Superior temporal gyrus (tissue), 1 donor: ENCODE measurements at regions not wholly inside any gene's neighbourhood (a gene's known extent, or its start where the extent isn't known, plus 50 kb on each side); places are given as distances from the start of the nearest gene placed in this dataset.

Experiments
- DNase-seq: peaks from one replicate; pipeline ENCODE4 v3.0.0-alpha.2; 2016; ENCODE audit errors: extremely low spot score

DNA sequence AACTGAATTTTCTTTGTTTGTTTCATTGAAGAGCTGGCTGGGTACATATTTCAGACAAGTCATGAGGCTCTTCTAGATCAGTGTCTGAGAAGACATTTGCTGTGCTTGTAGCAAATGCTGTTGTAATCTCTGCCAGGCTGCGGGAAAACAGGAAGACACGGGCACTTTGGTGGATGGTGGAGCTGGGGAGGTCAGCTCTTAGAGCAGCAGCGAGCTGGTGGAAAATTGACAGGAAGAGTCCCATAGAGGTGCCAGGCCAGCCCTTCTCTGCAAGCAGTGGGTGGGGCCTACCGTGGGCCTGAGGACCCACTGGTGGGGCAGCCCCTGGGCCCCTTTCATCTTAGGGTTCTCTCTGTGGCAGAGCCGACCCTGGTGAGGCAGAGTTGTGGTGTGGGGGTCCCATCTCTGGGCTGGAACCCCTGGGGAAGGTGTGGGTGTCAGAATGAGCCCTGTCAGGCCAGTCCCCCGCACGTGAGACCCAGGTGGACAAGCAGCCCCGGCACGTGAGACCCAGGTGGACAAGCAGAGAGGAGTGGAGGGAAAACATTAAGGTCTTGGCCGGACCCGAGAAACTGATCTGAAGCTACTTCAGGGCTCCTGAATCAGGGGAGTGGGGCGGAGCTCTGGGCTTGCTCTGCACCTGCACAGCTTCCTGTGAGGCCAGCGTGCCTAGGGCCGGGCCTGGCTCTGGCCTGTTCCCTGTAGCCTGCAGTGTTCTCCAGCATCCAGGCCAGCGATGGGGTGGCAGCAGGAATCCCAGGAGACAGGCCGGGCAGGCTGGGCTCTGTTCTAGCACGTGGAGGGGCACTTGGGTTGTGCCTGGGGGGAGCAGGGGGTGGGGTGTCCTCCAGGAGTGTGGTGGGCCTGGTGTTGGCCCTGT, 273.5 kb upstream of the HDAC4 start:
- no peak for DNase-seq

- DNase-seq = no peak
Observed at GRCh38 chr2:239673641-239674040, 272.8 kb upstream of the HDAC4 start.

DNA sequence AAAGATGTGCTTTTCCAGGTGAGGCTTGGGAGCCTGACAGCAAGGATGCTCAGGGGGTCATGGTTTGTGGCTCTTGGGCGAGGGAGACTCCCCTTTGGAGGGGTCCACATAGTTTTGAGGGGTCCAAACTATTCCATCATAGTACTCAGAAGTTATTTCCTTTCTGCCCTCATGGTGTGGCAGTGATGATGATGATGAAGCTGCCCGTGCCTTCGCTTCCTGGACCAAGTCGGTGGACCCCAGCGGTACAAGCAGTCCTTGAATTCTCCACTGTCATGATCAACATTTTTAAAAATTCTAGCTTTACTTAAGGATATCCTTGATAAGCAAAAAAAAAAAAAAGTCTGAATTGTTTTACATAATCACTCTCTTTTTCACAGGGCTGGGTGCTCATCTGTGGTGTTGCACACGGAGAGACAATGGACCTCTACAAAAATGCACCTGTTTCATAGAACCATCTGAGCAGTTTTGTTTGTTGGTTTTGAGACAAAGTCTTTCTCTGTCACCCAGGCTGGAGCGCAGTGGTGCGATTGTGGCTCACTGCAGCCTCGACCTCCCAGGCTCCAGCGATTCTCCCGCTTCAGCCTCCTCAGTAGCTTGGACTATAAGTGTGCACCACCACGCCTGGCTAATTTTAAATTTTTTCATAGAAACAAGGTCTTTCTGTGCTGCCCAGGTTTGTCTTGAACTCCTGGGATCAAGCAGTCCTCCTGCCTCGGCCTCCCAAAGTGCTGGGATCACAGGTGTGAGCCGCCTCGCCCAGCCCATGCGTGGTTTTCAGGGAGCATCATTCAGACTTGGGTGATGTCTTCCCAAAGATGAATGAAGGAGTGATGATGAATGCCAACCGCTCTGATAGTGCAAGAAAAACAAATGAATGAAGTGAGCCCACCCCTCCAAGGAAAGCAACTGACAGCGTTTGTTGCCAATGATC, 271.4 kb upstream of the HDAC4 start:
- no peak for DNase-seq

DNA sequence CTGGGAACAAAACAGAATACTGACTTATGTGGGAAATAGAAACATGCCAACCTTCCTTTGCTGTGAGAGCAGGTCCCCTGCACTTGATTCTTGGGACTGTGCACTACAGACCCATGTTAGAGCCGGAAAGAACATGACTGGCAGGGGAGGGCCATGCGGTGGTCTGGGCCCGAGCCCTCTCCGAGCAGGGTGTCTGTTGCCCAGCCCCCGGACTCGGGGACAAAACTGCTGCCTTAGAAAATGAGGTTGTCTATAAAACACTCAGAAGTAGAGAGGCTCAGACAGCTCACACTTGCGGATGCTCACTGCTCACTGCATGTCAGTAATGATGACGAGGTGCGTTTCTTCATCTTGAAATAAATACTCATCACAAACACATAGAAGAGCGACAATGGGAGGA, 270.7 kb upstream of the HDAC4 start:
- DNase-seq = no peak

DNA sequence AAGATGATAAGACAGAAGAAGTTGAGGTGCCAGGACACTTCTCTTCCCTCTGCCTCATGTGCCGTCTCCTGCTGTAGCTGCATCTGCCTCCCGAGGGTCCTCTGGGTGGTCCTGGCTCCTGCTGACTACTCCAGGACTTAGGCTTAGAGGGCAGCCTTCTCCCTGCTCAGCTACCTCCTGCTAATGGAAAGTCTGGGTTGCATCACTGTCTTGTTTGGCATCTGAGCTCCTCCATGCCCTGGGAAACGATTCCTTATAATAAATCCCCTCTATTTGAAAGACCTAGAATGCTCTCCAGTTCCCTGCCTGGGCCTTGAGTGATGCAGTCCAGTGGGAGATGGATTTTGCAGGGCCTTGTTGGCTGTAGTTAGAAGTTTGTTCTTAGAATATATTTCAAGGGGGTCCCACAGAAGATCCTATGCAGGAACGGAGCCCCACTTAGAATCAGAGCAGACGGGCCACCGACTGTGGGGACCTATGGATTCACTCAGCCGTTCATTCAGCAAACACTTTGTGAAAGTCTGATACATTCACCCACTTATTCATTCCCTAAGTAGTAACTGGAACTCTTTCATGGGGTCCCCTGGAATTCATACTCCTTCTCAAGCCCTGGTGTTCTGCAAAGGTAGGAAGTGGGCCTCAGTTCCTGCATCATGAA, 269.8 kb upstream of the HDAC4 start:
- DNase-seq = no peak

- no peak for DNase-seq
Observed at GRCh38 chr2:239669899-239670460, 269.2 kb upstream of the HDAC4 start.

GRCh38 chr2:239669181-239669898, 268.5 kb upstream of the HDAC4 start:
- no peak for DNase-seq

DNA sequence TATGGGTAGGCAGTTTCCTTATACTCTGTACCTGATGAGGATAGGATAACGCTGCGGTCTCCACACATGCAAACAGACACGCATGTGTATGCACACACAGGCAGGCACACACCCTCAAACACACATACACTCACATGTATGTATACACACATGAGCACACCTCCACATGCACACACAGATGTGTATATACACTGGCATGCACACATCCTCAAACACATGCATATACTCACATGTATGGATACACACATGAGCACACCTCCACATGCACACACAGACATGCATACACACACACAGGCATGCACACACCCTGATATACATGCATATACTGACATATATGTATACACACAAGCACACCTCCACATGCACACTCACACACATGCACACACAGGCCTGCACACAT, 267.8 kb upstream of the HDAC4 start:
- no peak for DNase-seq

DNA sequence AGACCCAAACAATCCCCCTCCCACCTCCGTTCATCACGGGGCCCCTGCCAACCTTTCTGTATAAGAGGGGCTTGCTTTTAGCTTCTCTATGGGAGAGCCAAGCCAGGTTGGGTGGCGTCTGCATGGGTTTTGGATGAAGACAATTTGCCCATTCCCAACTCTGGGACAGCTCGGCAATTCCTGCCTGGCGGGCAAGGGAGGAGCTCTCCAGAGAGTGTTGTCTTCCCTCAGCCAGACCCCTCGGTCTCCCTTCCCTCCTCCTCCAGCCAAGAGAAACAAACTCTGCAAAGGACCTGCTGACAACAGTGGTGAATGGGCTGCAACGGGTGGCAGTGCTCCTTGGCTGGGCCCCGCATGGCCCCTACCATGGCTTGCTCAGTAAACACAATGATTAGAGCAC, 267.2 kb upstream of the HDAC4 start:
- DNase-seq = no peak

- no peak for DNase-seq
Observed at GRCh38 chr2:239667431-239667985, 266.7 kb upstream of the HDAC4 start.

- DNase-seq = no peak
Observed at GRCh38 chr2:239666855-239667376, 266.1 kb upstream of the HDAC4 start.

- no peak for DNase-seq
Observed at GRCh38 chr2:239666053-239666854, 265.4 kb upstream of the HDAC4 start.

GRCh38 chr2:239664216-239664810, 263.5 kb upstream of the HDAC4 start:
- no peak for DNase-seq

- no peak for DNase-seq
Observed at GRCh38 chr2:239663364-239663924, 262.6 kb upstream of the HDAC4 start.

- DNase-seq = no peak
Observed at GRCh38 chr2:239662413-239663120, 261.7 kb upstream of the HDAC4 start.

DNA sequence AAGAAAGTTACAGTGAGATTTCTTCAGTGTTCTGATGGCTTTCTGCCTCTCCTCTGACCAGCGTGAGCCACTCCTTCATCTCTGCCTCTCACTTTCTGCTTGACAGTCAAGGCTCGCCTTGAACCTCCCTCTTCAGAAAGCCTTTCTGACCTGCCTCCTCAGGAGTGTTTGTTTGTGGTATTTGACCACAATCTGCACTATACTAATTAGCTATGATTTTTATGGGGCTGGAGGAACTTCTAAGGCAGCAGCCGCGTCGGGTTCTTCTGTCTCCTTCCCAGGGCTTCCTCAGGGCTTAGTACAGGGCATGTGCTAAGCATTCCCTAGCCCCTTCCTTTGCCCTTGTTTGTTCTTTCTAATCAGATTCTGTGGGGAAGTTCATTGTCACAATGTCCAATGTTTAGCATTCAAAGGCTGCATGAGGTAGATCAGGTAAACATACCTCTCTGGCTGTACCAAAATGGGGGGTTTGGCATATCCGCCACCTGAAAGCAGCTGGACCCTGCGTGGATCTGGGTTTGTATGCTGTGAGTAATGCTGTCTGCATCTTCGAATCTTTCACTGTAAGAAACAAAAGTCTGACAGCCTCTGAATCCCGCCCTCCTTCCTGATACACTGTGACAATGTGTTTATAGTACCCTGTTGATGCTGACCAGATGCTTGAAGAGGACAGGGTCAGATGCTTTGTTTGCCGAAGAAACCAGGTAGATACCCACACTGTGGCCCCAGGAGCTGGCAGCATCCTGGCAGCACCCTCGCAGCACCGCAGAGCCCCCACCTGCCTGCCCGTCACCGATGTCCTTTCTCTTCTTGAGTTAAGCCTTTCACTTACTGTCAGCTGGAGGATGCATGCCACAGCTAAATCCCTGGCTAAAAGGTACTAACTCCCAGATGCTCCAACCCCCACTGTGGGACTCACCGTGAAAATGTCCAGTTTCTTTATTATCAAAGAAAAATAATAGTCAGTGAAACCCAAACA, 260.8 kb upstream of the HDAC4 start:
- no peak for DNase-seq
